Loucy (cell line): ENCODE measurements at regions not wholly inside any gene's neighbourhood (a gene's known extent, or its start where the extent isn't known, plus 50 kb on each side); places are given as distances from the start of the nearest gene placed in this dataset.

Experiments
- CTCF ChIP-seq: fragments of 200-600 bp; sonication (generic); conservative IDR thresholded peaks from 2 replicates; pipeline ENCODE4 v1.5.1; 2014; ENCODE audit warnings: mild to moderate bottlenecking, antibody characterized with exemption, low read length
- EZH2phosphoT487 ChIP-seq: fragments of 200-600 bp; IDR thresholded peaks from 2 replicates; pipeline ENCODE4 v1.6.1; 2018; ENCODE audit warnings: antibody characterized with exemption, mild to moderate bottlenecking, moderate library complexity, borderline replicate concordance

GRCh38 chr22:22364207-22364606 is 119.6 kb downstream of the VPREB1 start:
- no peak for TF ChIP-seq CTCF
- no peak for TF ChIP-seq EZH2phosphoT487
